Thyroid gland (tissue), 4 donors: ENCODE measurements at regions not wholly inside any gene's neighbourhood (a gene's known extent, or its start where the extent isn't known, plus 50 kb on each side); places are given as distances from the start of the nearest gene placed in this dataset.

ENCODE experiments used
- DNase-seq, 2 donors: peaks; one replicate each; pipeline ENCODE4 v3.0.0-alpha.2; 2019
- H3K27ac ChIP-seq, 3 donors: fragments of 200-600 bp; sonication (generic); 1 replicate in 2 of 3; 2 replicates in 1 of 3; pipeline ENCODE4 v1.5.1; 2016 to 2019; ENCODE audit warnings: mild to moderate bottlenecking in 1 of 3, moderate library complexity in 1 of 3
- H3K27me3 ChIP-seq: fragments of 200-600 bp; sonication (generic); one replicate; pipeline ENCODE4 v1.5.1; 2019
- H3K36me3 ChIP-seq, 2 donors: fragments of 200-600 bp; sonication (generic); one replicate each; pipeline ENCODE4 v1.5.1; 2016 to 2019
- H3K4me1 ChIP-seq, 2 donors: fragments of 200-600 bp; sonication (generic); one replicate each; pipeline ENCODE4 v1.5.1; 2017 to 2019
- H3K4me3 ChIP-seq, 3 donors: fragments of 200-600 bp; sonication (generic); replicated peaks in 1 of 3; 1 replicate in 2 of 3; 2 replicates in 1 of 3; pipeline ENCODE4 v1.5.1; 2016; ENCODE audit warnings: mild to moderate bottlenecking in 1 of 3
- H3K9me3 ChIP-seq: fragments of 200-600 bp; sonication (generic); one replicate; pipeline ENCODE4 v1.5.1; 2017
- POLR2A ChIP-seq, 2 donors: fragments of 450-650 bp; IDR thresholded peaks; one replicate each; pipeline ENCODE4 v1.6.1; 2017; ENCODE audit warnings: antibody characterized with exemption in 2 of 2, mild to moderate bottlenecking in 2 of 2, moderate library complexity in 1 of 2
- WGBS, 2 donors: methylation state at CpG; one replicate each; pipeline ENCODE4 v1.1.5; 2017; 5-methylcytosine and 5-hydroxymethylcytosine counted together
- intact Hi-C: fragments of 100-400 bp; cut with DNase I; formaldehyde crosslinking; loops from one replicate; pipeline ENCODE4 v1.15.1; 2023
- TF ChIP-seq, protein P1 (sequence below), 6 experiments: fragments of 200-600 bp in 3 of 6; fragments of 450-650 bp in 3 of 6; sonication (generic) in 3 of 6; IDR thresholded peaks; one replicate each; pipeline ENCODE4 v1.5.1; 2016 to 2019; ENCODE audit warnings: antibody characterized with exemption in 6 of 6, mild to moderate bottlenecking in 2 of 6, inconsistent platforms in 1 of 6, moderate library complexity in 1 of 6

DNA sequence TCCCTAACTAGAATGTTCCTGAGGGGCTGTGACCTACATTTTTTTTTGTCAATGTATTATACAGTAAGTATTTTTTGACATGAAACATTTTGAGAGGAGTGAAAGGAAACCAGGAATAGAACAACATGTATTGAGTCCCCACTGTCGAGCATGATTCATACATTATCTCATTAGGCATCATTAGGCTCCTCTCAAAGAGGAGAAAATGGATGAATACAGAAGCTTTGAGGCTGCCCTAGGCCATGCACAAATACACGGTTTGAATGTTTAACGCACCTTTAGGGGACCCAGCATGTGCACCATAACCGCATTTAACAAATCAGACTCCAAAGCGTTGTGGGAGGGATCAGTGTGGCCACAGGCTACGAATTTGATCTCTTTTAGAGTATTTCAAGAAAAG, 87.8 kb downstream of the TBXT start:
- H3K36me3 ChIP-seq, result no peaks in the 10 kb centered on the region
- no peak overlapping the region for H3K27ac ChIP-seq
- H3K9me3 ChIP-seq, result no peaks in the 10 kb centered on the region
- 90 to 93% methylated on average over 6 of the region's 6 CpGs for WGBS, 2 donors
- intact Hi-C loops, result no loop called here
- peaks cover 0 to 6% of the 10 kb centered on the region in 2 donors for H3K4me1 ChIP-seq
- no peak for TF ChIP-seq POLR2A (IDR thresholded peaks at IDR 0.05)
- TF ChIP-seq, protein P1, sequence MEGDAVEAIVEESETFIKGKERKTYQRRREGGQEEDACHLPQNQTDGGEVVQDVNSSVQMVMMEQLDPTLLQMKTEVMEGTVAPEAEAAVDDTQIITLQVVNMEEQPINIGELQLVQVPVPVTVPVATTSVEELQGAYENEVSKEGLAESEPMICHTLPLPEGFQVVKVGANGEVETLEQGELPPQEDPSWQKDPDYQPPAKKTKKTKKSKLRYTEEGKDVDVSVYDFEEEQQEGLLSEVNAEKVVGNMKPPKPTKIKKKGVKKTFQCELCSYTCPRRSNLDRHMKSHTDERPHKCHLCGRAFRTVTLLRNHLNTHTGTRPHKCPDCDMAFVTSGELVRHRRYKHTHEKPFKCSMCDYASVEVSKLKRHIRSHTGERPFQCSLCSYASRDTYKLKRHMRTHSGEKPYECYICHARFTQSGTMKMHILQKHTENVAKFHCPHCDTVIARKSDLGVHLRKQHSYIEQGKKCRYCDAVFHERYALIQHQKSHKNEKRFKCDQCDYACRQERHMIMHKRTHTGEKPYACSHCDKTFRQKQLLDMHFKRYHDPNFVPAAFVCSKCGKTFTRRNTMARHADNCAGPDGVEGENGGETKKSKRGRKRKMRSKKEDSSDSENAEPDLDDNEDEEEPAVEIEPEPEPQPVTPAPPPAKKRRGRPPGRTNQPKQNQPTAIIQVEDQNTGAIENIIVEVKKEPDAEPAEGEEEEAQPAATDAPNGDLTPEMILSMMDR (IDR thresholded peaks at IDR 0.05), result no peak
- DNase-seq, result no peak
- H3K4me3 ChIP-seq, result no peak overlapping the region
- no peaks in the 10 kb centered on the region for H3K27me3 ChIP-seq

DNA sequence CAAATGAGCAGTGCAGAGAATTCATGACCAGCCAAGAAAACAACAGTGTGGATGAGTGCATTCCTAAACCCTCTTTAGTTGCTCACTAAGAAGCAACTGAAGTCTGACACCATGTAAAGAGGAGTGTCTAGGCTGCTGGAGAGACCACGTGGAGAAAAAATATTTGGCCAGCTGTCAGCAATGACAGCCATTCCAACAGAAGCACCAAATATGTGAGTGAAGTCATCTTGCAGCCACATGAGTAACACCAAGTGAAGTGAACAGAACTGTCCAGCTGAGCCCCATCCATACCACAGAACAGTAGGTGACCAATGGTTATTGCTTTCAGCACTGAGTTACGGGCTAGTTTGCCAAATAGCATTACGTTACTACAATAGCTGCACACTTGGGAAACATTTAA, 89.4 kb downstream of the TBXT start:
- Histone ChIP-seq H3K27ac (peak overlapping the region; percentile 34 to 81 (median 64)), H3K27me3 (no peaks in the 10 kb centered on the region), H3K9me3 (no peaks in the 10 kb centered on the region), H3K36me3 (no peaks in the 10 kb centered on the region), H3K4me1 (peaks cover 0 to 6% of the 10 kb centered on the region in 2 donors), H3K4me3 (no peak overlapping the region)
- intact Hi-C loops, result no loop called here
- WGBS, 2 donors, result 61 to 69% methylated on average over 3 of the region's 3 CpGs
- DNase-seq, result peak; percentile 69 to 77
- TF ChIP-seq, protein P1 (IDR thresholded peaks at IDR 0.05), result no peak
- TF ChIP-seq POLR2A (IDR thresholded peaks at IDR 0.05), result peak in 1 of 2 donors; percentile 23

DNA sequence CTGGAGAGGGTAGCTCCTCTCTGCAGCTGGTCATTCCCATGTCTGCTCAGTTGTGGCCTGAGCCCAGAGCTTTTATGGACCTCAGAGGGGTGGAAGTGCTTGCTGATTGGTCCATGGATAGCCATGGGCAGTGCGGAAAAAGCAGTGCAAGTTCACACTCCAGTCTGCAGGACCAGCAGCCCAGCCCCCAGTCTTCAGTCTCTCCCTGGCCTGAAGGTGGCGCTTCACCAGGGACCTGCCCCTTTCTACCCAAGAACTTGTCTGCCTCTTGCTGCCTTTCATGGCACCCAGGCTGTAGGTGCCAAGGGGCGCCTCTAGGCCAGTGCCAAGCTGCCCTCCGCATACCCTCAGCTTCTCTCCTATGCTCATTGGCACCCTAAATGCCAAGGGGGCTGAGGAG, 91.0 kb downstream of the TBXT start:
- Histone ChIP-seq H3K4me3 (no peak overlapping the region), H3K4me1 (peaks cover 0 to 6% of the 10 kb centered on the region in 2 donors), H3K9me3 (no peaks in the 10 kb centered on the region), H3K36me3 (no peaks in the 10 kb centered on the region), H3K27me3 (no peaks in the 10 kb centered on the region), H3K27ac (no peak overlapping the region)
- no peak for TF ChIP-seq POLR2A (IDR thresholded peaks at IDR 0.05)
- TF ChIP-seq, protein P1 (IDR thresholded peaks at IDR 0.05), result no peak
- intact Hi-C loops, result no loop called here
- WGBS, 2 donors, result 90% methylated on average over 2 of the region's 4 CpGs; no CpG with 5 or more reads in 1 of the 2 donors
- no peak for DNase-seq

DNA sequence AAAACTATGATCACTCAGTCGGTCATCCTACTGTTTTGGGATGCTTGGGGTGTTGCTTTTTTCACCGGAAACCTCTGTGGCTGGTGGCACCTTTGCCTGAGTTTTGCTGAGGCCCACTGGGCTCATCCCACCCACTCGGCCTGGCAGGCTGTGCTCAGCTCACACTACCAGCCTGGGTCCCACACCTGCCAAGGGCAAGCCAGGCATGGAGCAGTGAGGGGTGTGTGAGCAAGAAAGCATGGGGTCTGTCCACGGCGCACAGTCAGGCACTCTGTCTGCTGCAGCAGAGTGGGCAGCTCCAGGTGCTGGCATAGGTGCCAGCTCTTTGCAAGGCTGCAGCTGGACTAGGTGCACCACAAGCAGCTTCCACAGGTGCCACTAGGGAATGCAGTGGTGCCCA, 91.7 kb downstream of the TBXT start:
- intact Hi-C loops, result no loop called here
- no peak for DNase-seq
- Histone ChIP-seq H3K4me3 (no peak overlapping the region), H3K36me3 (no peaks in the 10 kb centered on the region), H3K27ac (no peak overlapping the region), H3K27me3 (no peaks in the 10 kb centered on the region), H3K9me3 (no peaks in the 10 kb centered on the region), H3K4me1 (peaks cover 0 to 6% of the 10 kb centered on the region in 2 donors)
- 91 to 95% methylated on average over 4 to 5 of the region's 5 CpGs for WGBS, 2 donors
- no peak for TF ChIP-seq POLR2A (IDR thresholded peaks at IDR 0.05)
- TF ChIP-seq, protein P1 (IDR thresholded peaks at IDR 0.05), result no peak

DNA sequence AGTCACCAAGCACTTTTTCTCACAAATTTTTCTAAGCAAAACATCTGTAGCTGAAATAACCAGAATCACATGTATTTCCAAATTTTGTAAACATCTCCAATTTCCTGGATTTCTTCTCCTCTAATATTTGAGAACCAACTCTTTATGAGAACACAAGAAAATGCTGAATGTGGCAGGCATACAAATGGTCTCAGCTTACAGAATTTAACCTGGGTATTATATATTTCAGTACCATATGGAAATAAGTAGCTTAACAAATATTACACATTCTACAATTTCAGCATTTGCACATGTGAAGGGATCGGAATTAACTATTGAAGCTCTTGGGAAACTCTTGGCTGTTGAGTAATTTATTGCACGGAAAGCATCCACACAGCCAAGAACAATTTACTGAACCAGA, 92.5 kb downstream of the TBXT start:
- DNase-seq, result no peak
- no peaks in the 10 kb centered on the region for H3K9me3 ChIP-seq
- no peaks in the 10 kb centered on the region for H3K27me3 ChIP-seq
- peaks cover 0 to 6% of the 10 kb centered on the region in 2 donors for H3K4me1 ChIP-seq
- TF ChIP-seq, protein P1 (IDR thresholded peaks at IDR 0.05), result no peak
- TF ChIP-seq POLR2A (IDR thresholded peaks at IDR 0.05), result no peak
- 75 to 87% methylated on average over 2 of the region's 2 CpGs for WGBS, 2 donors
- H3K36me3 ChIP-seq, result no peaks in the 10 kb centered on the region
- intact Hi-C loops, result no loop called here
- no peak overlapping the region for H3K4me3 ChIP-seq
- H3K27ac ChIP-seq, result no peak overlapping the region
